C4-2B (cell line): ENCODE measurements at regions not wholly inside any gene's neighbourhood (a gene's known extent, or its start where the extent isn't known, plus 50 kb on each side); places are given as distances from the start of the nearest gene placed in this dataset.

Source experiments
- CTCF ChIP-seq: fragments of 450-650 bp; conservative IDR thresholded peaks from 2 replicates; pipeline ENCODE4 v1.5.1; 2017; ENCODE audit warnings: mild to moderate bottlenecking
- ZFX ChIP-seq: fragments of 450-650 bp; IDR thresholded peaks from 2 replicates; pipeline ENCODE4 v1.6.1; 2017

- TF ChIP-seq CTCF (no peak), ZFX (no peak)
These were observed 417.1 kb downstream of the SOCS6 start for GRCh38 chr18:70705831-70706416.
